ENCODE measurements at regions not wholly inside any gene's neighbourhood (a gene's known extent, or its start where the extent isn't known, plus 50 kb on each side); places are given as distances from the start of the nearest gene placed in this dataset.

GRCh38 chr21:36210779-36211659 lies 54.4 kb downstream of the DOP1B start:
- peaks cover 0 to 84% (median 30%) of the 10 kb centered on the region in 6 donors for H3K36me3 ChIP-seq
- intact Hi-C loops (cut with DNase I; ENCODE audit: low total_unique reads) = no loop called here
- no peak overlapping the region for H3K4me3 ChIP-seq
- no peaks in the 10 kb centered on the region for H3K9me3 ChIP-seq
- no peaks in the 10 kb centered on the region for H3K27me3 ChIP-seq (replicated peaks in 1 of 7)
- TF ChIP-seq POLR2A (IDR thresholded peaks at IDR 0.05) (no peak), POLR2AphosphoS5 (IDR thresholded peaks at IDR 0.05) (no peak), CTCF (IDR thresholded peaks at IDR 0.05 in 8 of 11, conservative IDR thresholded peaks at IDR 0.05 in 3 of 11) (no peak)
- peak; percentile 46 for DNase-seq
- 90 to 94% (median 92%) methylated on average over 21 of the region's 21 CpGs for WGBS, 5 donors
- H3K27ac ChIP-seq = no peak overlapping the region
- peaks cover 0 to 7% (median 0%) of the 10 kb centered on the region in 6 donors for H3K4me1 ChIP-seq

- TF ChIP-seq CTCF (IDR thresholded peaks at IDR 0.05 in 8 of 11, conservative IDR thresholded peaks at IDR 0.05 in 3 of 11) (no peak), POLR2AphosphoS5 (IDR thresholded peaks at IDR 0.05) (no peak), POLR2A (IDR thresholded peaks at IDR 0.05) (no peak)
- H3K27ac ChIP-seq = no peak overlapping the region
- no peak overlapping the region for H3K4me3 ChIP-seq
- 94 to 98% (median 96%) methylated on average over 9 of the region's 9 CpGs for WGBS, 5 donors
- intact Hi-C loops (cut with DNase I; ENCODE audit: low total_unique reads) = no loop called here
- H3K27me3 ChIP-seq (replicated peaks in 1 of 7) = no peaks in the 10 kb centered on the region
- DNase-seq = peak; percentile 21
- H3K4me1 ChIP-seq = peaks cover 0 to 7% (median 0%) of the 10 kb centered on the region in 6 donors
- no peaks in the 10 kb centered on the region for H3K9me3 ChIP-seq
- H3K36me3 ChIP-seq = peaks cover 0 to 91% (median 36%) of the 10 kb centered on the region in 6 donors
These were observed 55.3 kb downstream of the DOP1B start for GRCh38 chr21:36211660-36212512.

GRCh38 chr21:36212513-36212780 lies 55.8 kb downstream of the DOP1B start:
- no peaks in the 10 kb centered on the region for H3K9me3 ChIP-seq
- H3K4me1 ChIP-seq = peaks cover 0 to 7% (median 0%) of the 10 kb centered on the region in 6 donors
- H3K27me3 ChIP-seq (replicated peaks in 1 of 7) = no peaks in the 10 kb centered on the region
- peaks cover 0 to 96% (median 40%) of the 10 kb centered on the region in 6 donors for H3K36me3 ChIP-seq
- TF ChIP-seq POLR2A (IDR thresholded peaks at IDR 0.05) = no peak
- TF ChIP-seq POLR2AphosphoS5 (IDR thresholded peaks at IDR 0.05) = no peak
- no peak for TF ChIP-seq CTCF (IDR thresholded peaks at IDR 0.05 in 8 of 11, conservative IDR thresholded peaks at IDR 0.05 in 3 of 11)
- H3K4me3 ChIP-seq = no peak overlapping the region
- no peak overlapping the region for H3K27ac ChIP-seq
- peak; percentile 1 for DNase-seq
- 94 to 97% (median 95%) methylated on average over 5 of the region's 5 CpGs for WGBS, 5 donors
- intact Hi-C loops (cut with DNase I; ENCODE audit: low total_unique reads) = no loop called here

GRCh38 chr21:36214561-36214960 lies 57.9 kb downstream of the DOP1B start:
- H3K27me3 ChIP-seq (replicated peaks in 1 of 7) = no peaks in the 10 kb centered on the region
- intact Hi-C loops (cut with DNase I; ENCODE audit: low total_unique reads) = no loop called here
- DNase-seq = no peak
- no peak overlapping the region for H3K27ac ChIP-seq
- TF ChIP-seq CTCF (IDR thresholded peaks at IDR 0.05 in 8 of 11, conservative IDR thresholded peaks at IDR 0.05 in 3 of 11) = no peak
- no peak for TF ChIP-seq POLR2A (IDR thresholded peaks at IDR 0.05)
- no peak for TF ChIP-seq POLR2AphosphoS5 (IDR thresholded peaks at IDR 0.05)
- peaks cover 0 to 96% (median 51%) of the 10 kb centered on the region in 6 donors for H3K36me3 ChIP-seq
- no peak overlapping the region for H3K4me3 ChIP-seq
- 81 to 97% (median 93%) methylated on average over 3 of the region's 3 CpGs for WGBS, 5 donors
- no peaks in the 10 kb centered on the region for H3K9me3 ChIP-seq
- H3K4me1 ChIP-seq = peaks cover 0 to 3% (median 0%) of the 10 kb centered on the region in 6 donors

Measured in spleen (tissue), 11 donors.